ENCODE measurements at regions not wholly inside any gene's neighbourhood (a gene's known extent, or its start where the extent isn't known, plus 50 kb on each side); places are given as distances from the start of the nearest gene placed in this dataset.

GRCh38 chr1:198472997-198473396 lies 67.5 kb downstream of the ATP6V1G3 start:
- WGBS, 2 experiments (ENCODE audit: extremely low coverage in 1 of 2, insufficient coverage in 1 of 2, insufficient read length in 1 of 2, insufficient replicate concordance in 2 of 2, low coverage in 1 of 2, low lambda C conversion rate in 2 of 2, missing lambda C conversion rate in 1 of 2): 80% methylated on average over 2 of the region's 2 CpGs; no CpG with 5 or more reads in 1 of the 2 experiments
- no peak overlapping the region for H2AFZ ChIP-seq (ENCODE audit: low read length)
- CTCF ChIA-PET (ENCODE audit: partially characterized antibody): no interaction called here
- TF ChIP-seq TBP (IDR thresholded peaks at IDR 0.05; ENCODE audit: low read depth, low read length) (no peak), RNF2 (IDR thresholded peaks at IDR 0.05; ENCODE audit: borderline replicate concordance, low read depth, low read length, missing control alignments, poor library complexity, severe bottlenecking) (no peak), KDM4A (IDR thresholded peaks at IDR 0.05; ENCODE audit: low read depth, low read length, severe bottlenecking) (no peak), KDM5A (IDR thresholded peaks at IDR 0.05; ENCODE audit: low read length) (no peak), GABPA (IDR thresholded peaks at IDR 0.05; ENCODE audit: borderline replicate concordance, insufficient read depth, low read length) (no peak), EZH2 (IDR thresholded peaks at IDR 0.05; ENCODE audit: low read depth, low read length, severe bottlenecking) (no peak), CREB1 (IDR thresholded peaks at IDR 0.05) (no peak), POU5F1 (IDR thresholded peaks at IDR 0.05; ENCODE audit: low read depth, low read length) (no peak), SP1 (IDR thresholded peaks at IDR 0.05; ENCODE audit: low read depth, low read length) (no peak), SP4 (IDR thresholded peaks at IDR 0.05; ENCODE audit: low read length) (no peak), NANOG (IDR thresholded peaks at IDR 0.05; ENCODE audit: insufficient read depth, low read depth, low read length, poor library complexity, severe bottlenecking) (no peak), CHD2 (IDR thresholded peaks at IDR 0.05; ENCODE audit: low read length) (no peak), SP2 (IDR thresholded peaks at IDR 0.05; ENCODE audit: low read length) (no peak)

More at GRCh38 chr1:198472997-198473396, 67.5 kb downstream of the ATP6V1G3 start:
- H3K14ac ChIP-seq (ENCODE audit: insufficient read length): no peak overlapping the region
- H3K27ac ChIP-seq (ENCODE audit: low read depth, low read length): no peak overlapping the region
- no peak overlapping the region for H2BK12ac ChIP-seq (ENCODE audit: low read depth, low read length)
- H3K79me1 ChIP-seq (ENCODE audit: low read depth, low read length): no peaks in the 10 kb centered on the region
- POLR2A ChIA-PET (ENCODE audit: partially characterized antibody): no interaction called here
- H4K8ac ChIP-seq (ENCODE audit: extremely low read depth, insufficient read depth, low read length): no peak overlapping the region
- H2BK20ac ChIP-seq (ENCODE audit: low read length): no peak overlapping the region
- no peak overlapping the region for H3K23ac ChIP-seq (ENCODE audit: insufficient read length)
- no peaks in the 10 kb centered on the region for H3K36me3 ChIP-seq (ENCODE audit: control insufficient read depth in 2 of 4, insufficient read depth in 4 of 4, low read length in 3 of 4)
- no peak overlapping the region for H4K91ac ChIP-seq (replicated peaks; ENCODE audit: insufficient read length, low read length)
- H2BK120ac ChIP-seq (replicated peaks; ENCODE audit: low read depth, low read length): no peak overlapping the region
- no peaks in the 10 kb centered on the region for H3K9me3 ChIP-seq (ENCODE audit: insufficient read depth in 2 of 2, low read depth in 1 of 2, low read length in 1 of 2)
- H3K9ac ChIP-seq (replicated peaks in 1 of 4; ENCODE audit: extremely low read depth in 1 of 4, low read depth in 3 of 4, low read length in 3 of 4): no peak overlapping the region
- no peak overlapping the region for H2AK5ac ChIP-seq (ENCODE audit: low read depth, low read length)
- DNase-seq (ENCODE audit: low read depth in 1 of 2, low spot score in 2 of 2): no peak
- H3K4me3 ChIP-seq (ENCODE audit: extremely low read depth in 1 of 4, insufficient read depth in 2 of 4, low read depth in 3 of 4, low read length in 4 of 4): no peak overlapping the region
- FAIRE-seq: no peak
- no peak overlapping the region for H3K4ac ChIP-seq (replicated peaks; ENCODE audit: insufficient read length, low read depth, low read length)
- no peaks in the 10 kb centered on the region for H4K20me1 ChIP-seq (replicated peaks in 1 of 2; ENCODE audit: control insufficient read depth in 1 of 2, insufficient read depth in 2 of 2, low read length in 2 of 2)
- no peak overlapping the region for H3K18ac ChIP-seq (ENCODE audit: extremely low read depth, low read length)
- H3K23me2 ChIP-seq (ENCODE audit: low read depth, low read length): no peaks in the 10 kb centered on the region
- H3K4me1 ChIP-seq (replicated peaks in 1 of 4; ENCODE audit: control insufficient read depth in 3 of 4, insufficient read depth in 4 of 4, low read length in 3 of 4): no peaks in the 10 kb centered on the region
- no peak overlapping the region for H2BK15ac ChIP-seq (ENCODE audit: low read length)
- no peak overlapping the region for H3K56ac ChIP-seq (replicated peaks; ENCODE audit: insufficient read length, low read depth, low read length)
- no peaks in the 10 kb centered on the region for H3K27me3 ChIP-seq (replicated peaks in 1 of 4; ENCODE audit: control insufficient read depth in 3 of 4, extremely low read depth in 1 of 4, insufficient read depth in 3 of 4, low read length in 3 of 4)
- H4K5ac ChIP-seq (ENCODE audit: insufficient read length, low read depth, low read length): no peak overlapping the region
- no peak overlapping the region for H3K4me2 ChIP-seq (ENCODE audit: insufficient read depth in 1 of 2, low read depth in 2 of 2, low read length in 2 of 2)
- no peak overlapping the region for H2BK5ac ChIP-seq (ENCODE audit: low read depth, low read length)
- no peaks in the 10 kb centered on the region for H3K79me2 ChIP-seq (ENCODE audit: control insufficient read depth in 1 of 2, insufficient read depth in 2 of 2, low read length in 2 of 2)

All from H1 (cell line).